GM23248 (cell line): ENCODE measurements at regions not wholly inside any gene's neighbourhood (a gene's known extent, or its start where the extent isn't known, plus 50 kb on each side); places are given as distances from the start of the nearest gene placed in this dataset.
"Not testable (repeated sequence)": the region's sequence is repeated elsewhere in the genome, so short reads cannot be mapped to it uniquely, and the experiment has no call there.

Experiments
- DNase-seq: peaks from one replicate; pipeline ENCODE4 v3.0.0-alpha.2; 2015
- H2AFZ ChIP-seq: fragments of 200-600 bp; sonication (generic); 2 replicates; pipeline ENCODE4 v1.6.1; 2016; ENCODE audit warnings: antibody characterized with exemption
- H3F3A ChIP-seq: fragments of 200-600 bp; sonication (generic); 2 replicates; pipeline ENCODE4 v1.6.1; 2016; ENCODE audit warnings: mild to moderate bottlenecking, antibody characterized with exemption, mixed run types; ENCODE audit not compliant: insufficient read depth
- H3K27ac ChIP-seq: fragments of 200-600 bp; sonication (generic); 2 replicates; pipeline ENCODE4 v1.5.1; 2016; ENCODE audit warnings: mild to moderate bottlenecking
- H3K27me3 ChIP-seq: fragments of 200-600 bp; sonication (generic); replicated peaks from 2 replicates; pipeline ENCODE4 v1.6.1; 2016; ENCODE audit warnings: mild to moderate bottlenecking; ENCODE audit not compliant: insufficient read depth
- H3K36me3 ChIP-seq: fragments of 200-600 bp; sonication (generic); 2 replicates; pipeline ENCODE4 v1.6.1; 2016; ENCODE audit warnings: low read depth, mild to moderate bottlenecking
- H3K4me1 ChIP-seq: fragments of 200-600 bp; sonication (generic); 2 replicates; pipeline ENCODE4 v1.6.1; 2016; ENCODE audit warnings: mild to moderate bottlenecking; ENCODE audit not compliant: insufficient read depth
- H3K4me2 ChIP-seq: fragments of 200-600 bp; sonication (generic); one replicate; pipeline ENCODE4 v1.6.1; 2016; ENCODE audit warnings: mild to moderate bottlenecking; ENCODE audit not compliant: unreplicated experiment
- H3K4me3 ChIP-seq: fragments of 200-600 bp; sonication (generic); 2 replicates; pipeline ENCODE4 v1.5.1; 2016; ENCODE audit warnings: mild to moderate bottlenecking
- H3K79me2 ChIP-seq: fragments of 200-600 bp; sonication (generic); 2 replicates; pipeline ENCODE4 v1.6.1; 2016; ENCODE audit warnings: mild to moderate bottlenecking; ENCODE audit not compliant: insufficient read depth
- H3K9ac ChIP-seq: fragments of 200-600 bp; sonication (generic); 2 replicates; pipeline ENCODE4 v1.6.1; 2016; ENCODE audit warnings: mild to moderate bottlenecking
- H3K9me2 ChIP-seq: fragments of 200-600 bp; sonication (generic); 2 replicates; pipeline ENCODE4 v1.6.1; 2016; ENCODE audit warnings: mixed run types, mild to moderate bottlenecking, moderate library complexity; ENCODE audit not compliant: insufficient read depth
- H3K9me3 ChIP-seq: fragments of 200-600 bp; sonication (generic); one replicate; pipeline ENCODE4 v1.6.1; 2017; ENCODE audit warnings: low read depth
- H4K20me1 ChIP-seq: fragments of 200-600 bp; sonication (generic); 2 replicates; pipeline ENCODE4 v1.6.0; 2016; ENCODE audit not compliant: insufficient read depth
- EZH2 ChIP-seq: fragments of 200-600 bp; sonication (generic); IDR thresholded peaks from 2 replicates; pipeline ENCODE4 v1.6.1; 2018; ENCODE audit warnings: antibody characterized with exemption, mild to moderate bottlenecking; ENCODE audit not compliant: insufficient read depth, poor library complexity, severe bottlenecking
- EZH2phosphoT487 ChIP-seq: fragments of 200-600 bp; sonication (generic); IDR thresholded peaks from 2 replicates; pipeline ENCODE4 v1.6.1; 2018; ENCODE audit warnings: antibody characterized with exemption, moderate library complexity, mild to moderate bottlenecking, low read depth; ENCODE audit not compliant: insufficient read depth
- WGBS, 2 experiments: methylation state at CpG; one replicate each; pipeline ENCODE4 v1.1.6; 2015 to 2017; ENCODE audit warnings: low lambda C conversion rate in 2 of 2, low coverage in 1 of 2; ENCODE audit errors: missing lambda C conversion rate in 2 of 2; 5-methylcytosine and 5-hydroxymethylcytosine counted together
- in situ Hi-C: fragments of 300-500 bp; cut with MboI; formaldehyde crosslinking; loops from 2 replicates; pipeline ENCODE4 v1.15.0; 2020

GRCh38 chr6:50369996-50370395 is 320.3 kb upstream of the DEFB112 start:
- no peak overlapping the region for H3K4me3 ChIP-seq
- no peak for DNase-seq
- H2AFZ ChIP-seq = no peak overlapping the region
- H3K9me3 ChIP-seq = no peaks in the 10 kb centered on the region
- H3K9me2 ChIP-seq = no peaks in the 10 kb centered on the region
- no peak overlapping the region for H3K4me2 ChIP-seq
- no peaks in the 10 kb centered on the region for H3K4me1 ChIP-seq
- in situ Hi-C loops = no loop called here
- no peak for TF ChIP-seq EZH2phosphoT487
- TF ChIP-seq EZH2 = no peak
- H3K9ac ChIP-seq = no peak overlapping the region
- no peaks in the 10 kb centered on the region for H3F3A ChIP-seq
- no peak overlapping the region for H3K27ac ChIP-seq
- H3K79me2 ChIP-seq = no peaks in the 10 kb centered on the region
- H4K20me1 ChIP-seq = no peaks in the 10 kb centered on the region
- no peaks in the 10 kb centered on the region for H3K36me3 ChIP-seq
- no peaks in the 10 kb centered on the region for H3K27me3 ChIP-seq

- no peaks in the 10 kb centered on the region for H3K4me1 ChIP-seq
- in situ Hi-C loops = no loop called here
- H3K27me3 ChIP-seq = no peaks in the 10 kb centered on the region
- H3K4me2 ChIP-seq = no peak overlapping the region
- no peaks in the 10 kb centered on the region for H3K79me2 ChIP-seq
- WGBS, 2 experiments = 1% methylated on average over 7 of the region's 7 CpGs
- no peak overlapping the region for H3K27ac ChIP-seq
- H3K4me3 ChIP-seq = no peak overlapping the region
- no peaks in the 10 kb centered on the region for H3K36me3 ChIP-seq
- no peaks in the 10 kb centered on the region for H4K20me1 ChIP-seq
- no peak overlapping the region for H2AFZ ChIP-seq
- H3K9me2 ChIP-seq = no peaks in the 10 kb centered on the region
- DNase-seq = no peak
- TF ChIP-seq EZH2 = no peak
- no peak for TF ChIP-seq EZH2phosphoT487
- no peak overlapping the region for H3K9ac ChIP-seq
- H3K9me3 ChIP-seq = no peaks in the 10 kb centered on the region
- no peaks in the 10 kb centered on the region for H3F3A ChIP-seq
Measured at GRCh38 chr6:50380406-50381098, 330.8 kb upstream of the DEFB112 start.

GRCh38 chr6:50381099-50381415 is 331.3 kb upstream of the DEFB112 start:
- H3K27me3 ChIP-seq = no peaks in the 10 kb centered on the region
- H4K20me1 ChIP-seq = no peaks in the 10 kb centered on the region
- H3F3A ChIP-seq = no peaks in the 10 kb centered on the region
- DNase-seq = no peak
- H3K9me3 ChIP-seq = no peaks in the 10 kb centered on the region
- H3K27ac ChIP-seq = no peak overlapping the region
- no peaks in the 10 kb centered on the region for H3K4me1 ChIP-seq
- in situ Hi-C loops = no loop called here
- H3K4me3 ChIP-seq = no peak overlapping the region
- H3K79me2 ChIP-seq = no peaks in the 10 kb centered on the region
- TF ChIP-seq EZH2 (no peak), EZH2phosphoT487 (no peak)
- no peaks in the 10 kb centered on the region for H3K36me3 ChIP-seq
- H3K9me2 ChIP-seq = no peaks in the 10 kb centered on the region
- WGBS, 2 experiments = 41 to 46% methylated on average over 2 of the region's 2 CpGs
- no peak overlapping the region for H3K9ac ChIP-seq
- no peak overlapping the region for H2AFZ ChIP-seq
- no peak overlapping the region for H3K4me2 ChIP-seq

GRCh38 chr6:50390416-50390815 is 322.9 kb upstream of the TFAP2D start:
- in situ Hi-C loops = no loop called here

GRCh38 chr6:50394139-50394538 is 319.2 kb upstream of the TFAP2D start:
- H2AFZ ChIP-seq, H3K36me3 ChIP-seq, H3K27ac ChIP-seq, in situ Hi-C loops, H3K9me3 ChIP-seq, H3K4me2 ChIP-seq, H3F3A ChIP-seq, H3K27me3 ChIP-seq, DNase-seq, H3K79me2 ChIP-seq, H4K20me1 ChIP-seq, H3K4me3 ChIP-seq, H3K4me1 ChIP-seq, H3K9ac ChIP-seq, H3K9me2 ChIP-seq: not testable (repeated sequence)
- WGBS, 2 experiments = 12 to 20% methylated on average over 1 of the region's 1 CpG

More at GRCh38 chr6:50390416-50390815, 322.9 kb upstream of the TFAP2D start:
- no peak overlapping the region for H3K4me3 ChIP-seq
- no peak for DNase-seq
- H3K9ac ChIP-seq = no peak overlapping the region
- H3K4me1 ChIP-seq = no peaks in the 10 kb centered on the region
- no peaks in the 10 kb centered on the region for H3K79me2 ChIP-seq
- no peaks in the 10 kb centered on the region for H3K9me2 ChIP-seq
- no peak overlapping the region for H3K4me2 ChIP-seq
- H3F3A ChIP-seq = no peaks in the 10 kb centered on the region
- H3K27ac ChIP-seq = no peak overlapping the region
- H3K27me3 ChIP-seq = no peaks in the 10 kb centered on the region
- WGBS, 2 experiments = 38 to 56% methylated on average over 1 of the region's 1 CpG
- no peak for TF ChIP-seq EZH2phosphoT487
- TF ChIP-seq EZH2 = no peak
- H4K20me1 ChIP-seq = no peaks in the 10 kb centered on the region
- no peaks in the 10 kb centered on the region for H3K36me3 ChIP-seq
- H2AFZ ChIP-seq = no peak overlapping the region
- H3K9me3 ChIP-seq = no peaks in the 10 kb centered on the region
